OCI-LY3 (cell line): ENCODE measurements at regions not wholly inside any gene's neighbourhood (a gene's known extent, or its start where the extent isn't known, plus 50 kb on each side); places are given as distances from the start of the nearest gene placed in this dataset.

Experiments
- H2AFZ ChIP-seq: fragments of 200-600, 300-600 bp; shearing (Covaris generic); 2 replicates; pipeline ENCODE4 v1.6.0; 2014; ENCODE audit warnings: antibody characterized with exemption, low read depth, low read length
- H3K27ac ChIP-seq: fragments of 200-600, 300-600 bp; sonication (generic); 2 replicates; pipeline ENCODE4 v1.5.1; 2014; ENCODE audit warnings: mild to moderate bottlenecking, low read length, moderate library complexity, mixed read lengths
- H3K27me3 ChIP-seq: fragments of 200-600, 300-600 bp; sonication (generic); 2 replicates; pipeline ENCODE4 v1.6.1; 2014; ENCODE audit warnings: low read depth, low read length, mixed read lengths
- H3K36me3 ChIP-seq: fragments of 200-600, 300-600 bp; sonication (generic); replicated peaks from 2 replicates; pipeline ENCODE3; 2014; ENCODE audit warnings: low read depth, low read length, mixed read lengths
- H3K4me1 ChIP-seq: fragments of 300-600, 200-600 bp; sonication (generic); 2 replicates; pipeline ENCODE4 v1.6.1; 2014; ENCODE audit warnings: low read length, mixed read lengths
- H3K4me2 ChIP-seq: fragments of 200-600, 300-600 bp; sonication (generic); 2 replicates; pipeline ENCODE4 v1.6.1; 2014; ENCODE audit warnings: low read length, mixed read lengths
- H3K4me3 ChIP-seq: fragments of 300-600, 200-600 bp; sonication (generic); 2 replicates; pipeline ENCODE4 v1.5.1; 2014; ENCODE audit warnings: antibody characterized with exemption, mild to moderate bottlenecking, low read length, moderate library complexity
- H3K79me2 ChIP-seq: fragments of 300-600, 200-600 bp; shearing (Covaris generic); 2 replicates; pipeline ENCODE4 v1.6.1; 2014; ENCODE audit warnings: mild to moderate bottlenecking, low read length, mixed read lengths
- H3K9ac ChIP-seq: fragments of 300-600, 200-600 bp; shearing (Covaris generic); 2 replicates; pipeline ENCODE4 v1.6.0; 2014; ENCODE audit warnings: mild to moderate bottlenecking, low read length, moderate library complexity
- H3K9me3 ChIP-seq: fragments of 200-600, 300-600 bp; shearing (Covaris generic); 2 replicates; pipeline ENCODE4 v1.6.1; 2014; ENCODE audit warnings: low read length, mixed read lengths; ENCODE audit not compliant: insufficient read depth
- H4K20me1 ChIP-seq: fragments of 200-600, 300-600 bp; sonication (generic); 2 replicates; pipeline ENCODE4 v1.6.1; 2016; ENCODE audit warnings: low read length, mixed read lengths; ENCODE audit not compliant: insufficient read depth
- EZH2phosphoT487 ChIP-seq: fragments of 200-600 bp; shearing (Covaris generic); IDR thresholded peaks from 2 replicates; pipeline ENCODE4 v1.6.1; 2018; ENCODE audit warnings: antibody characterized with exemption, mixed run types, low read depth
- TF ChIP-seq, protein P1 (sequence below): fragments of 200-600, 300-600 bp; sonication (generic); IDR thresholded peaks from 2 replicates; pipeline ENCODE4 v1.5.1; 2014; ENCODE audit warnings: antibody characterized with exemption, low read length, low read depth

DNA sequence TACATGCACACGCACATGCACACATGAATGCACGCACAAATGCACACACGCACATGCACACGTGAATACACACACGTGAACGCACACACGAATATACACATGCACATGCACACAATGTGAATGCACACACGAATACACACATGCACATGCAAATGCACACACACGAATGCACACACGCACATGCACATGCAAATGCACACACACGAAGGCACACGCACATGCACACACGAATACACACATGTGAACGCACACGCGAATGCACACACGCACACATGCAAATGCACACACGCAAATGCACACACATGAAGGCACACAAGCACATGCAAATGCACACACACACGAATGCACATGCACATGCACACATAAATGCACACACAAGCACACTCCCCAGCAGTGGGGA, 68.6 kb upstream of the GPC1 start:
- H4K20me1 ChIP-seq: no peaks in the 10 kb centered on the region
- H3K27ac ChIP-seq: no peak overlapping the region
- TF ChIP-seq EZH2phosphoT487: no peak
- TF ChIP-seq, protein P1, sequence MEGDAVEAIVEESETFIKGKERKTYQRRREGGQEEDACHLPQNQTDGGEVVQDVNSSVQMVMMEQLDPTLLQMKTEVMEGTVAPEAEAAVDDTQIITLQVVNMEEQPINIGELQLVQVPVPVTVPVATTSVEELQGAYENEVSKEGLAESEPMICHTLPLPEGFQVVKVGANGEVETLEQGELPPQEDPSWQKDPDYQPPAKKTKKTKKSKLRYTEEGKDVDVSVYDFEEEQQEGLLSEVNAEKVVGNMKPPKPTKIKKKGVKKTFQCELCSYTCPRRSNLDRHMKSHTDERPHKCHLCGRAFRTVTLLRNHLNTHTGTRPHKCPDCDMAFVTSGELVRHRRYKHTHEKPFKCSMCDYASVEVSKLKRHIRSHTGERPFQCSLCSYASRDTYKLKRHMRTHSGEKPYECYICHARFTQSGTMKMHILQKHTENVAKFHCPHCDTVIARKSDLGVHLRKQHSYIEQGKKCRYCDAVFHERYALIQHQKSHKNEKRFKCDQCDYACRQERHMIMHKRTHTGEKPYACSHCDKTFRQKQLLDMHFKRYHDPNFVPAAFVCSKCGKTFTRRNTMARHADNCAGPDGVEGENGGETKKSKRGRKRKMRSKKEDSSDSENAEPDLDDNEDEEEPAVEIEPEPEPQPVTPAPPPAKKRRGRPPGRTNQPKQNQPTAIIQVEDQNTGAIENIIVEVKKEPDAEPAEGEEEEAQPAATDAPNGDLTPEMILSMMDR: no peak
- H3K4me1 ChIP-seq: no peaks in the 10 kb centered on the region
- H3K9me3 ChIP-seq: no peaks in the 10 kb centered on the region
- H3K79me2 ChIP-seq: no peaks in the 10 kb centered on the region
- no peaks in the 10 kb centered on the region for H3K27me3 ChIP-seq
- no peak overlapping the region for H3K4me3 ChIP-seq
- no peak overlapping the region for H3K9ac ChIP-seq
- H2AFZ ChIP-seq: no peak overlapping the region
- no peak overlapping the region for H3K4me2 ChIP-seq
- H3K36me3 ChIP-seq: no peaks in the 10 kb centered on the region

DNA sequence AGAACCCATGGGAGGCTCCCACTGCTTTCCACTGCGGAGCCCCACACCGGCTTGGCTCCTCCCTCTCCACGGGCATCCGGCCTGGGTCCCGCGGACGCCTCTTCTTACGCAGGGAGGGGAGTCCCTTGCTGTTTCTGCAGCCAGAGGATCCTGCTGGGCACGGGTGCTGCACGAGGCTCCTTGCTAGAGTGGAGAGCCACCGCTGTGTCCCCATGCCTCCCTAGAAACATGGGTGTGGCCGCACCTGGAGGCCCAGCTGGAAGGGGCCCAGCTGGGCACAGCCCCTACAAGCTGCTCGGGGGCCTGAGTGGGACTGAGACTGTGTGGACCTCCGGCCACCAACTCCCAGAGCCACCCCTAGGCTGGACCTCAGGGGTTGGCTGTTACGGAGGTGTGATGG, 67.7 kb upstream of the GPC1 start:
- H2AFZ ChIP-seq: no peak overlapping the region
- no peaks in the 10 kb centered on the region for H3K36me3 ChIP-seq
- H3K9me3 ChIP-seq: no peaks in the 10 kb centered on the region
- no peak for TF ChIP-seq EZH2phosphoT487
- TF ChIP-seq, protein P1: no peak
- H3K4me2 ChIP-seq: no peak overlapping the region
- H3K27ac ChIP-seq: no peak overlapping the region
- no peaks in the 10 kb centered on the region for H3K4me1 ChIP-seq
- no peaks in the 10 kb centered on the region for H3K27me3 ChIP-seq
- H3K9ac ChIP-seq: no peak overlapping the region
- no peak overlapping the region for H3K4me3 ChIP-seq
- no peaks in the 10 kb centered on the region for H3K79me2 ChIP-seq
- H4K20me1 ChIP-seq: no peaks in the 10 kb centered on the region

DNA sequence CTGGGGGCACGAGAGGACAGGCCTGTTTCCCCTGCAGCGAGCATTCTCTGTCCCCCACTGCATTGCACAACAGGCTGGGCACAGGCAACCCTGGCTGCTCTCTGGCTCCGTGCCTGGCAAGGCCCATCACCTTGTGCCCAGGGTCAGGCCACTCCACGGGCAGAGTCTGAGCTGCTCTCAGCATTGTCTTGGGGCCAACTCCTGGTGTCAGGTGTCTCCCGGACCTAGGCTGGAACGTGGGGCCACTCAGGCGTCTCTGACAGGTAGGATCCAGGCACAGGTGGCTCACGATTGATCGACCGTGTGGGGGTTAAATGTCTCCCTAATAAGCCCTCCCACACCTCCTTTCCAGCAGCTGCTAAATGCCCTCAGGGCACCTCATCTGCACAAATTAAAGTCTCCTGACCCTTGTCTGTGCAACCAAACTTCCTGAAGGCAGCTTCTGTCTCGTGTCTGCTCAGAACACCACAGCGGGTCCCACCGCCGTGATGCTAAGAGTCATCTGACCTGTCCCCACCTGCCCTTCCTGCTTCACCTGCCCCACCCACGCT, 66.6 kb upstream of the GPC1 start:
- Histone ChIP-seq H3K4me3 (no peak overlapping the region), H4K20me1 (no peaks in the 10 kb centered on the region), H3K9me3 (no peaks in the 10 kb centered on the region), H3K9ac (no peak overlapping the region), H3K4me2 (no peak overlapping the region), H2AFZ (no peak overlapping the region), H3K36me3 (no peaks in the 10 kb centered on the region), H3K27me3 (no peaks in the 10 kb centered on the region), H3K27ac (no peak overlapping the region), H3K4me1 (no peaks in the 10 kb centered on the region), H3K79me2 (no peaks in the 10 kb centered on the region)
- TF ChIP-seq, protein P1: no peak
- TF ChIP-seq EZH2phosphoT487: no peak

DNA sequence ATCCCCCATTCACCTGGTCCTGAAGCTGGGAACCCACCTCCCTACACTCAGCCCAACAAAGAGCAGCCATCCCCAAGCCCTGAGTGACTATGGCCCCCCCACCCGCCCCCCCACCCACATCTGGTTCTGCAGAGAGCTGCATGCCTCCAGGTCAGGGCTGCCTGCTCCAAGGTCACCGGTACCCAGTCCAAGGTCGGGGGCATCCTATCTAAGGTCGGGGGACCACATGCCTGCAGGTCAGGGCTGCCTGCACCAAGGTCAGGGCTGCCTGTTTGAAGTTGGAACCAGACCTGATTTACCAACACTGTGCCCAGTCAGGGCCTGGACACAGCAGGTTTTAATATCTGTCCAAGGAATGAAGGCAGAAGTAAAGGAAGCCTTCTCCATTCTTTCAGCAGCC, 66.1 kb upstream of the GPC1 start:
- Histone ChIP-seq H3K9me3 (no peaks in the 10 kb centered on the region), H3K36me3 (no peaks in the 10 kb centered on the region), H3K27ac (no peak overlapping the region), H3K27me3 (no peaks in the 10 kb centered on the region), H3K4me1 (no peaks in the 10 kb centered on the region), H3K79me2 (no peaks in the 10 kb centered on the region), H2AFZ (no peak overlapping the region), H3K4me3 (no peak overlapping the region), H4K20me1 (no peaks in the 10 kb centered on the region), H3K4me2 (no peak overlapping the region), H3K9ac (no peak overlapping the region)
- TF ChIP-seq, protein P1: no peak
- TF ChIP-seq EZH2phosphoT487: no peak
